IMR-90 (cell line): ENCODE measurements at regions not wholly inside any gene's neighbourhood (a gene's known extent, or its start where the extent isn't known, plus 50 kb on each side); places are given as distances from the start of the nearest gene placed in this dataset.

Source experiments
- ATAC-seq: fragments of 200-7000 bp; cut with Tn5 transposase; 2 replicates; pipeline ENCODE4 v1.9.1; 2020; ENCODE audit warnings: low read depth, mild to moderate bottlenecking, moderate library complexity
- BruUV-seq: library from RNA; stranded (reverse); fragments of 400-500 nt; replicated peaks from 2 replicates; lab custom pipeline; 2021; lab: Mats Ljungman, UMichigan
- CTCF ChIA-PET: fragments of 300-600 bp; formaldehyde crosslinking; extraction: SDS; loops from one replicate; lab custom pipeline; 2021; ENCODE audit warnings: antibody characterized with exemption; lab: Yijun Ruan, JAX
- POLR2A ChIA-PET: fragments of 300-600 bp; sonication (Branson Sonifier 250); formaldehyde crosslinking; loops from one replicate; lab custom pipeline; 2022; ENCODE audit warnings: antibody characterized with exemption; ENCODE audit not compliant: unreplicated experiment; lab: Charles Lee
- DNase-seq: peaks from one replicate; pipeline ENCODE4 v3.0.0; 2013
- H2AFZ ChIP-seq: replicated peaks from 2 replicates; pipeline ENCODE3; 2013; ENCODE audit warnings: low read length, mild to moderate bottlenecking; ENCODE audit not compliant: poor library complexity
- H2AK5ac ChIP-seq: 2 replicates; pipeline ENCODE4 v1.6.1; 2013; ENCODE audit warnings: low read depth, low read length, inconsistent platforms
- H2AK9ac ChIP-seq: replicated peaks from 2 replicates; pipeline ENCODE3; 2013; ENCODE audit warnings: mild to moderate bottlenecking, low read depth, low read length, moderate library complexity; ENCODE audit not compliant: poor library complexity
- H2BK120ac ChIP-seq: 2 replicates; pipeline ENCODE4 v1.6.1; 2013; ENCODE audit warnings: low read depth, low read length, inconsistent platforms
- H2BK15ac ChIP-seq: 3 replicates; pipeline ENCODE4 v1.6.1; 2013; ENCODE audit warnings: low read depth, low read length, inconsistent platforms
- H2BK20ac ChIP-seq: 2 replicates; pipeline ENCODE4 v1.6.1; 2013; ENCODE audit warnings: low read depth, mild to moderate bottlenecking, inconsistent platforms, low read length, moderate library complexity
- H2BK5ac ChIP-seq: 2 replicates; pipeline ENCODE4 v1.6.1; 2013; ENCODE audit warnings: mild to moderate bottlenecking, low read depth, low read length, inconsistent platforms; ENCODE audit not compliant: poor library complexity, severe bottlenecking
- H3K14ac ChIP-seq: replicated peaks from 2 replicates; pipeline ENCODE4 v1.6.1; 2013; ENCODE audit warnings: low read depth, low read length, inconsistent platforms
- H3K18ac ChIP-seq: 2 replicates; pipeline ENCODE4 v1.6.1; 2013; ENCODE audit warnings: low read depth, low read length, control low read depth
- H3K23ac ChIP-seq: 2 replicates; pipeline ENCODE4 v1.6.1; 2013; ENCODE audit warnings: low read depth, low read length, inconsistent platforms
- H3K27ac ChIP-seq: 2 replicates; pipeline ENCODE4 v1.5.1; 2013; ENCODE audit warnings: mild to moderate bottlenecking, control low read depth, low read length; ENCODE audit not compliant: insufficient read depth
- H3K27me3 ChIP-seq: 2 replicates; pipeline ENCODE4 v1.6.1; 2013; ENCODE audit warnings: low read length; ENCODE audit not compliant: control insufficient read depth, insufficient read depth
- H3K36me3 ChIP-seq: 2 replicates; pipeline ENCODE4 v1.6.1; 2013; ENCODE audit warnings: low read length, mixed read lengths; ENCODE audit not compliant: control insufficient read depth, insufficient read depth
- H3K4ac ChIP-seq: 2 replicates; pipeline ENCODE4 v1.6.1; 2013; ENCODE audit warnings: low read depth, low read length, inconsistent platforms
- H3K4me1 ChIP-seq: 2 replicates; pipeline ENCODE4 v1.6.1; 2013; ENCODE audit warnings: low read length, mixed read lengths; ENCODE audit not compliant: control insufficient read depth, insufficient read depth
- H3K4me2 ChIP-seq: 2 replicates; pipeline ENCODE4 v1.6.1; 2013; ENCODE audit warnings: low read depth, mild to moderate bottlenecking, control low read depth, low read length, moderate library complexity
- H3K4me3 ChIP-seq: 2 replicates; pipeline ENCODE4 v1.5.1; 2013; ENCODE audit warnings: low read depth, mild to moderate bottlenecking, control low read depth, low read length, moderate library complexity; ENCODE audit not compliant: insufficient read depth
- H3K56ac ChIP-seq: 2 replicates; pipeline ENCODE4 v1.6.1; 2013; ENCODE audit warnings: low read length, inconsistent platforms; ENCODE audit not compliant: insufficient read depth; ENCODE audit errors: extremely low read depth
- H3K79me1 ChIP-seq, 2 experiments: 2 replicates each; pipeline ENCODE4 v1.6.1; 2013; ENCODE audit warnings: low read length in 2 of 2, inconsistent platforms in 1 of 2, low read depth in 1 of 2
- H3K9ac ChIP-seq: 2 replicates; pipeline ENCODE4 v1.6.1; 2013; ENCODE audit warnings: low read depth, low read length, control low read depth
- H3K9me1 ChIP-seq: 2 replicates; pipeline ENCODE4 v1.6.1; 2013; ENCODE audit warnings: low read length, inconsistent platforms; ENCODE audit not compliant: insufficient read depth
- H3K9me3 ChIP-seq: 2 replicates; pipeline ENCODE4 v1.6.1; 2013; ENCODE audit warnings: low read length; ENCODE audit not compliant: control insufficient read depth, insufficient read depth
- H4K20me1 ChIP-seq: 2 replicates; pipeline ENCODE4 v1.6.1; 2013; ENCODE audit warnings: low read length, inconsistent platforms; ENCODE audit not compliant: insufficient read depth
- H4K5ac ChIP-seq: 2 replicates; pipeline ENCODE4 v1.6.1; 2013; ENCODE audit warnings: mild to moderate bottlenecking, low read depth, low read length, control low read depth
- H4K8ac ChIP-seq, 2 experiments: 2 replicates each; pipeline ENCODE4 v1.6.1; 2013; ENCODE audit warnings: low read depth in 2 of 2, low read length in 2 of 2, control low read depth in 1 of 2, inconsistent platforms in 1 of 2
- H4K91ac ChIP-seq: 2 replicates; pipeline ENCODE4 v1.6.1; 2013; ENCODE audit warnings: low read depth, low read length, inconsistent platforms; ENCODE audit not compliant: insufficient read depth
- BHLHE40 ChIP-seq: fragments of 150-350 bp; IDR thresholded peaks from 2 replicates; pipeline ENCODE4 v1.6.1; 2016; ENCODE audit warnings: mild to moderate bottlenecking, low read depth, low read length
- CEBPB ChIP-seq: IDR thresholded peaks from 2 replicates; pipeline ENCODE4 v1.6.1; 2012; ENCODE audit warnings: low read depth, low read length, improper control_type of control experiment
- FOS ChIP-seq: fragments of 150-350 bp; IDR thresholded peaks from 2 replicates; pipeline ENCODE4 v1.6.1; 2016; ENCODE audit warnings: low read depth, low read length
- MAFK ChIP-seq: IDR thresholded peaks from 2 replicates; pipeline ENCODE4 v1.6.1; 2012; ENCODE audit warnings: low read depth, low read length, improper control_type of control experiment
- MAZ ChIP-seq: IDR thresholded peaks from 2 replicates; pipeline ENCODE4 v1.6.1; 2012; ENCODE audit warnings: low read depth, mild to moderate bottlenecking, low read length, improper control_type of control experiment, moderate library complexity, borderline replicate concordance
- MXI1 ChIP-seq: IDR thresholded peaks from 2 replicates; pipeline ENCODE4 v1.6.1; 2012; ENCODE audit warnings: low read depth, mild to moderate bottlenecking, low read length, moderate library complexity, borderline replicate concordance
- NFE2L2 ChIP-seq: fragments of 150-350 bp; IDR thresholded peaks from 2 replicates; pipeline ENCODE4 v1.6.1; 2016; ENCODE audit warnings: low read depth, mild to moderate bottlenecking, low read length
- POLR2A ChIP-seq: IDR thresholded peaks from 2 replicates; pipeline ENCODE4 v1.6.1; 2012; ENCODE audit warnings: mild to moderate bottlenecking, low read depth, low read length
- RAD21 ChIP-seq: IDR thresholded peaks from 2 replicates; pipeline ENCODE4 v1.6.1; 2012; ENCODE audit warnings: low read length, improper control_type of control experiment
- SMC3 ChIP-seq: fragments of 150-350 bp; IDR thresholded peaks from 2 replicates; pipeline ENCODE4 v1.6.1; 2016; ENCODE audit warnings: low read depth, mild to moderate bottlenecking, antibody characterized with exemption, low read length, moderate library complexity
- WGBS, 2 experiments: methylation state at CpG; one replicate each; pipeline versions ENCODE4 v1.1.5 to v1.1.7; 2013; ENCODE audit warnings: missing lambda C conversion rate in 2 of 2; ENCODE audit not compliant: insufficient read length in 1 of 2; ENCODE audit errors: extremely low coverage in 2 of 2; 5-methylcytosine and 5-hydroxymethylcytosine counted together
- dilution Hi-C: fragments of 300-500 bp; cut with HindIII; formaldehyde crosslinking; loops from one replicate; pipeline ENCODE4 v1.14.3; 2018; ENCODE audit warnings: low sequenced_read_pairs; ENCODE audit not compliant: unreplicated experiment
- in situ Hi-C: fragments of 300-500 bp; cut with MboI; formaldehyde crosslinking; loops from 3 replicates; pipeline ENCODE4 v1.14.3; 2019; ENCODE audit warnings: low sequenced_read_pairs, inconsistent platforms, mixed read lengths
- intact Hi-C: fragments of 100-400 bp; cut with micrococcal nuclease; formaldehyde crosslinking; loops from 2 replicates; pipeline ENCODE4 v1.10.0; 2022
- TF ChIP-seq, protein P1 (sequence below): conservative IDR thresholded peaks from 2 replicates; pipeline ENCODE4 v1.5.1; 2012; ENCODE audit warnings: mild to moderate bottlenecking, low read depth, low read length, improper control_type of control experiment
- TF ChIP-seq, protein P2 (sequence below): fragments of 150-350 bp; IDR thresholded peaks from 2 replicates; pipeline ENCODE4 v1.6.1; 2017; ENCODE audit warnings: mild to moderate bottlenecking, antibody characterized with exemption, low read length, low read depth

DNA sequence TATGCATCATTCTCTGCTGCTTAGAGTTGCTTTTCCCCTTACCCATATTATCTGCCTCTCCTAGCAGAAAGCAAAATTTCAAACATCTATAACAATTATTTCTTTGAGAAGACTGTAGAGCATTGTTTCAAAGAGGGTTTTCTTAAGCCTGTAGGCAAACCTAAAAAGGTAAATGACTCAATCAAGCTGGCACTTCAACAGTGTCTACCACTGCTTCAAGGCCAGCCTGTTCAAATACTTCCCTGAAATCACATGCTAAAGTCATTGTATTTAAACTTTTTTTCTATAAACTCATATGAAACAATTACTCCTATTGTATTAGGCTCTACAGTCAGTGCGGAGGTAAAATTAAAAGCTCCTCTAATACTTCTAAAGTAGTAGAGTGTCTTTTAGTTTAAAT lies 87.1 kb downstream of the OGFRL1 start:
- Histone ChIP-seq H4K5ac (no peak overlapping the region), H3K4me1 (no peaks in the 10 kb centered on the region), H3K27ac (no peak overlapping the region), H2BK20ac (no peak overlapping the region), H3K4ac (no peak overlapping the region), H4K8ac (no peak overlapping the region), H3K36me3 (no peaks in the 10 kb centered on the region; the same call in 1 of the 2 replicates), H3K9me3 (no peaks in the 10 kb centered on the region), H3K56ac (no peak overlapping the region), H2AK5ac (no peak overlapping the region), H3K4me2 (no peak overlapping the region), H3K9ac (no peak overlapping the region), H2BK120ac (no peak overlapping the region), H3K14ac (no peak overlapping the region), H4K91ac (no peak overlapping the region), H3K79me1 (peaks cover 11 to 36% of the 10 kb centered on the region in 2 experiments), H4K20me1 (no peaks in the 10 kb centered on the region), H3K27me3 (no peaks in the 10 kb centered on the region), H3K23ac (no peak overlapping the region), H3K4me3 (no peak overlapping the region), H3K9me1 (peaks cover 7% of the 10 kb centered on the region; the same call in 1 of the 2 replicates), H2AFZ (no peak overlapping the region), H3K18ac (no peak overlapping the region), H2BK15ac (no peak overlapping the region), H2BK5ac (no peak overlapping the region), H2AK9ac (no peak overlapping the region)
- dilution Hi-C loops (no loop called here), in situ Hi-C loops (loop anchor here (25.0 kb wide), 1 partner anchor 712 kb away; no protein-coding TSS in a partner anchor), intact Hi-C loops (no loop called here)
- ATAC-seq (no peak), DNase-seq (no peak)
- POLR2A ChIA-PET: no interaction called here
- no peak for TF ChIP-seq SMC3
- no peak for TF ChIP-seq CEBPB
- TF ChIP-seq BHLHE40: no peak
- no peak for TF ChIP-seq RAD21
- TF ChIP-seq, protein P1, sequence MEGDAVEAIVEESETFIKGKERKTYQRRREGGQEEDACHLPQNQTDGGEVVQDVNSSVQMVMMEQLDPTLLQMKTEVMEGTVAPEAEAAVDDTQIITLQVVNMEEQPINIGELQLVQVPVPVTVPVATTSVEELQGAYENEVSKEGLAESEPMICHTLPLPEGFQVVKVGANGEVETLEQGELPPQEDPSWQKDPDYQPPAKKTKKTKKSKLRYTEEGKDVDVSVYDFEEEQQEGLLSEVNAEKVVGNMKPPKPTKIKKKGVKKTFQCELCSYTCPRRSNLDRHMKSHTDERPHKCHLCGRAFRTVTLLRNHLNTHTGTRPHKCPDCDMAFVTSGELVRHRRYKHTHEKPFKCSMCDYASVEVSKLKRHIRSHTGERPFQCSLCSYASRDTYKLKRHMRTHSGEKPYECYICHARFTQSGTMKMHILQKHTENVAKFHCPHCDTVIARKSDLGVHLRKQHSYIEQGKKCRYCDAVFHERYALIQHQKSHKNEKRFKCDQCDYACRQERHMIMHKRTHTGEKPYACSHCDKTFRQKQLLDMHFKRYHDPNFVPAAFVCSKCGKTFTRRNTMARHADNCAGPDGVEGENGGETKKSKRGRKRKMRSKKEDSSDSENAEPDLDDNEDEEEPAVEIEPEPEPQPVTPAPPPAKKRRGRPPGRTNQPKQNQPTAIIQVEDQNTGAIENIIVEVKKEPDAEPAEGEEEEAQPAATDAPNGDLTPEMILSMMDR: no peak
- TF ChIP-seq FOS: no peak
- TF ChIP-seq POLR2A: no peak
- TF ChIP-seq MAFK: no peak
- no peak for TF ChIP-seq MXI1
- no peak for TF ChIP-seq MAZ
- TF ChIP-seq, protein P2, sequence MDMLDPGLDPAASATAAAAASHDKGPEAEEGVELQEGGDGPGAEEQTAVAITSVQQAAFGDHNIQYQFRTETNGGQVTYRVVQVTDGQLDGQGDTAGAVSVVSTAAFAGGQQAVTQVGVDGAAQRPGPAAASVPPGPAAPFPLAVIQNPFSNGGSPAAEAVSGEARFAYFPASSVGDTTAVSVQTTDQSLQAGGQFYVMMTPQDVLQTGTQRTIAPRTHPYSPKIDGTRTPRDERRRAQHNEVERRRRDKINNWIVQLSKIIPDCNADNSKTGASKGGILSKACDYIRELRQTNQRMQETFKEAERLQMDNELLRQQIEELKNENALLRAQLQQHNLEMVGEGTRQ: no peak
- TF ChIP-seq NFE2L2: no peak
- CTCF ChIA-PET: interaction anchor here (0.6 to 1.4 kb wide), 2 partner anchors 13 to 155 kb away, joined by 3 to 5 read pairs; no protein-coding TSS in a partner anchor
- WGBS, 2 experiments: no CpG with 5 or more reads among the region's 1 CpG
- no TSS peak for BruUV-seq
